Endothelial cell of umbilical vein (primary cell): ENCODE measurements at regions not wholly inside any gene's neighbourhood (a gene's known extent, or its start where the extent isn't known, plus 50 kb on each side); places are given as distances from the start of the nearest gene placed in this dataset.

Experiments
- BruUV-seq: library from RNA; stranded (reverse); fragments of 400-500 nt; replicated peaks from 2 replicates; lab custom pipeline; 2021; lab: Mats Ljungman, UMichigan
- CTCF ChIA-PET: fragments of 300-600, 350-600 bp; sonication (Branson Sonifier 250); formaldehyde crosslinking; loops from one replicate; lab custom pipeline; 2021; ENCODE audit warnings: antibody characterized with exemption, inconsistent platforms; lab: Charles Lee
- POLR2A ChIA-PET: fragments of 300-600, 350-600 bp; sonication (Branson Sonifier 250); formaldehyde crosslinking; loops from one replicate; lab custom pipeline; 2021; ENCODE audit warnings: antibody characterized with exemption, inconsistent platforms; lab: Charles Lee
- DNase-seq: peaks from one replicate; pipeline ENCODE4 v3.0.0-alpha.2; 2011; ENCODE audit warnings: low read depth, low spot score
- FAIRE-seq: peaks from 2 replicates; lab custom pipeline; 2011; peaks lifted over from hg19 to GRCh38; lab: Jason Lieb, UNC
- H2AFZ ChIP-seq: 2 replicates; pipeline ENCODE4 v1.6.0; 2012; ENCODE audit warnings: low read depth, low read length, control low read depth, inconsistent platforms
- H3K27ac ChIP-seq: 2 replicates; pipeline ENCODE4 v1.5.1; 2011; ENCODE audit warnings: low read depth, mild to moderate bottlenecking, control low read depth, low read length, moderate library complexity; ENCODE audit not compliant: insufficient read depth
- H3K27me3 ChIP-seq, 2 experiments: 2 replicates each; pipeline versions ENCODE4 v1.6.0 to v1.6.1; 2011; ENCODE audit warnings: low read length in 2 of 2, mixed read lengths in 1 of 2; ENCODE audit not compliant: control insufficient read depth in 2 of 2, insufficient read depth in 2 of 2
- H3K36me3 ChIP-seq, 2 experiments: 2 replicates in 1 of 2; 3 replicates in 1 of 2; pipeline ENCODE4 v1.5.1; 2011; ENCODE audit warnings: low read length in 2 of 2, mild to moderate bottlenecking in 1 of 2, moderate library complexity in 1 of 2; ENCODE audit not compliant: control insufficient read depth in 2 of 2, insufficient read depth in 2 of 2; ENCODE audit errors: extremely low read depth in 1 of 2
- H3K4me1 ChIP-seq: 3 replicates; pipeline ENCODE4 v1.5.1; 2011; ENCODE audit warnings: mild to moderate bottlenecking, low read length; ENCODE audit not compliant: control insufficient read depth, insufficient read depth; ENCODE audit errors: extremely low read depth
- H3K4me2 ChIP-seq: 2 replicates; pipeline ENCODE4 v1.6.1; 2011; ENCODE audit warnings: low read length, control low read depth, mixed read lengths; ENCODE audit not compliant: insufficient read depth
- H3K4me3 ChIP-seq, 3 experiments: fragments of 200-600 bp in 1 of 3; sonication (generic), shearing (Covaris generic) in 1 of 3; replicated peaks in 1 of 3; 2 replicates each; pipeline ENCODE4 v1.5.1; 2011 to 2016; ENCODE audit warnings: control low read depth in 3 of 3, low read length in 3 of 3, mild to moderate bottlenecking in 2 of 3, inconsistent platforms in 1 of 3, low read depth in 1 of 3, moderate library complexity in 1 of 3; ENCODE audit not compliant: insufficient read depth in 1 of 3
- H3K79me2 ChIP-seq: 2 replicates; pipeline ENCODE4 v1.6.0; 2012; ENCODE audit warnings: low read length, inconsistent platforms; ENCODE audit not compliant: control insufficient read depth, insufficient read depth
- H3K9ac ChIP-seq: replicated peaks from 2 replicates; pipeline ENCODE3; 2011; ENCODE audit warnings: low read length, control low read depth; ENCODE audit not compliant: insufficient read depth; ENCODE audit errors: extremely low read depth
- H3K9me1 ChIP-seq: replicated peaks from 3 replicates; pipeline ENCODE4 v1.6.0; 2011; ENCODE audit warnings: mild to moderate bottlenecking, low read length; ENCODE audit not compliant: control insufficient read depth, insufficient read depth; ENCODE audit errors: extremely low read depth
- H3K9me3 ChIP-seq: replicated peaks from 2 replicates; pipeline ENCODE4 v1.5.1; 2012; ENCODE audit warnings: low read length, inconsistent platforms; ENCODE audit not compliant: control insufficient read depth, insufficient read depth
- H4K20me1 ChIP-seq: replicated peaks from 2 replicates; pipeline ENCODE3; 2011; ENCODE audit warnings: mild to moderate bottlenecking, low read length; ENCODE audit not compliant: control insufficient read depth, insufficient read depth; ENCODE audit errors: extremely low read depth
- CTCF ChIP-seq, 2 donors: IDR thresholded peaks; 1 replicate in 1 of 2; 2 replicates in 1 of 2; pipeline ENCODE4 v1.5.1; 2011; ENCODE audit warnings: low read length in 2 of 2, mild to moderate bottlenecking in 2 of 2, moderate library complexity in 2 of 2, control low read depth in 1 of 2, inconsistent platforms in 1 of 2, low read depth in 1 of 2; ENCODE audit not compliant: insufficient read depth in 1 of 2; ENCODE audit errors: extremely low read depth in 1 of 2
- EZH2 ChIP-seq: IDR thresholded peaks from 2 replicates; pipeline ENCODE4 v1.6.1; 2012; ENCODE audit warnings: borderline replicate concordance, low read depth, mild to moderate bottlenecking, moderate library complexity, low read length, inconsistent platforms; ENCODE audit not compliant: severe bottlenecking
- FOS ChIP-seq: IDR thresholded peaks from 2 replicates; pipeline ENCODE4 v1.6.1; 2011; ENCODE audit warnings: mild to moderate bottlenecking, low read length, moderate library complexity, borderline replicate concordance; ENCODE audit not compliant: insufficient read depth
- GATA2 ChIP-seq: IDR thresholded peaks from 2 replicates; pipeline ENCODE4 v1.7.0; 2011; ENCODE audit warnings: low read depth, mild to moderate bottlenecking, moderate library complexity, mixed read lengths, low read length; ENCODE audit not compliant: insufficient read length, insufficient read depth
- JUN ChIP-seq: IDR thresholded peaks from 2 replicates; pipeline ENCODE4 v1.6.1; 2011; ENCODE audit warnings: borderline replicate concordance, low read depth; ENCODE audit not compliant: insufficient read length, insufficient read depth
- MAX ChIP-seq: IDR thresholded peaks from 2 replicates; pipeline ENCODE4 v1.6.1; 2011; ENCODE audit not compliant: insufficient read depth, insufficient read length
- MYC ChIP-seq: IDR thresholded peaks from one replicate; pipeline ENCODE4 v1.6.1; 2011; ENCODE audit warnings: mild to moderate bottlenecking, low read depth, low read length
- POLR2A ChIP-seq: IDR thresholded peaks from 2 replicates; pipeline ENCODE4 v1.6.1; 2012; ENCODE audit warnings: low read depth, mild to moderate bottlenecking, control low read depth, low read length
- POLR2AphosphoS5 ChIP-seq: IDR thresholded peaks from 2 replicates; pipeline ENCODE4 v1.6.1; 2012; ENCODE audit warnings: low read depth, mild to moderate bottlenecking, control low read depth, low read length, moderate library complexity; ENCODE audit not compliant: insufficient read depth
- dilution Hi-C: fragments of 300-500 bp; cut with MboI; formaldehyde crosslinking; loops from one replicate; pipeline ENCODE4 v1.15.0; 2019; ENCODE audit warnings: low sequenced_read_pairs; ENCODE audit not compliant: extremely low pct_ligation_motif_present
- intact Hi-C: fragments of 100-400 bp; cut with micrococcal nuclease; formaldehyde crosslinking; loops from one replicate; pipeline ENCODE4 v1.10.0; 2022

- Histone ChIP-seq H4K20me1 (no peaks in the 10 kb centered on the region), H3K27ac (no peak overlapping the region), H3K27me3 (no peaks in the 10 kb centered on the region), H3K4me3 (no peak overlapping the region), H3K4me1 (peaks cover 10% of the 10 kb centered on the region), H2AFZ (no peak overlapping the region), H3K9me1 (peaks cover 2% of the 10 kb centered on the region), H3K9me3 (no peaks in the 10 kb centered on the region), H3K4me2 (no peak overlapping the region), H3K36me3 (no peaks in the 10 kb centered on the region), H3K9ac (no peak overlapping the region), H3K79me2 (no peaks in the 10 kb centered on the region)
- no peak for FAIRE-seq
- dilution Hi-C loops, result no loop called here
- intact Hi-C loops, result no loop called here
- BruUV-seq, result no TSS peak
- ChIA-PET POLR2A (no interaction called here), CTCF (interaction anchor here (1.1 kb wide), 1 partner anchor 11 kb away, joined by 3 read pairs; no protein-coding TSS in a partner anchor)
- DNase-seq, result no peak
- TF ChIP-seq POLR2AphosphoS5 (no peak), FOS (peak; percentile 45), GATA2 (peak; percentile 21)
Measured at GRCh38 chr3:64873400-64873799, 185.6 kb upstream of the ADAMTS9 start.

GRCh38 chr3:64872345-64872744 lies 184.5 kb upstream of the ADAMTS9 start:
- Histone ChIP-seq H3K9me1 (peaks cover 2% of the 10 kb centered on the region), H3K4me2 (no peak overlapping the region), H3K4me3 (no peak overlapping the region), H3K36me3 (no peaks in the 10 kb centered on the region), H3K9me3 (no peaks in the 10 kb centered on the region), H3K4me1 (peaks cover 4% of the 10 kb centered on the region), H3K9ac (no peak overlapping the region), H2AFZ (peak overlapping the region; percentile 40), H3K27ac (no peak overlapping the region), H4K20me1 (no peaks in the 10 kb centered on the region), H3K27me3 (no peaks in the 10 kb centered on the region), H3K79me2 (no peaks in the 10 kb centered on the region)
- ChIA-PET POLR2A (interaction anchor here (0.6 kb wide), 1 partner anchor 185 kb away, joined by 3 read pairs; the partner anchor contains the start of gene ADAMTS9), CTCF (no interaction called here)
- intact Hi-C loops (no loop called here), dilution Hi-C loops (no loop called here)
- FAIRE-seq, result no peak
- no peak for DNase-seq
- TF ChIP-seq FOS (no peak), POLR2A (no peak), MYC (no peak), POLR2AphosphoS5 (no peak), EZH2 (no peak), MAX (no peak), GATA2 (no peak), CTCF (IDR thresholded peaks at IDR 0.05; ENCODE audit: extremely low read depth in 1 of 2, insufficient read depth in 1 of 2, low read depth in 1 of 2, low read length in 2 of 2) (no peak), JUN (no peak)
- no TSS peak for BruUV-seq
